Esophagus muscularis mucosa (tissue), 4 donors: ENCODE measurements at regions not wholly inside any gene's neighbourhood (a gene's known extent, or its start where the extent isn't known, plus 50 kb on each side); places are given as distances from the start of the nearest gene placed in this dataset.

Experiments used
- CTCF ChIP-seq, 3 experiments: fragments of 200-600 bp in 2 of 3; fragments of 450-650 bp in 1 of 3; sonication (generic) in 2 of 3; IDR thresholded peaks; one replicate each; pipeline ENCODE4 v1.5.1; 2017 to 2019; ENCODE audit warnings: antibody characterized with exemption in 3 of 3, mild to moderate bottlenecking in 2 of 3, moderate library complexity in 1 of 3
- EP300 ChIP-seq: sonication (generic); formaldehyde crosslinking; IDR thresholded peaks from one replicate; pipeline ENCODE4 v1.6.1; 2017; ENCODE audit warnings: antibody characterized with exemption
- POLR2A ChIP-seq: fragments of 450-650 bp; IDR thresholded peaks from one replicate; pipeline ENCODE4 v1.6.1; 2017; ENCODE audit warnings: antibody characterized with exemption, moderate library complexity, mild to moderate bottlenecking, low read depth
- POLR2AphosphoS5 ChIP-seq, 2 donors: sonication (generic); formaldehyde crosslinking; IDR thresholded peaks; one replicate each; pipeline ENCODE4 v1.6.1; 2017; ENCODE audit warnings: antibody characterized with exemption in 2 of 2

GRCh38 chr18:47373465-47373864, 122.0 kb upstream of the SKOR2 start:
- TF ChIP-seq CTCF (IDR thresholded peaks at IDR 0.05) (no peak), POLR2AphosphoS5 (IDR thresholded peaks at IDR 0.05) (no peak), POLR2A (no peak), EP300 (no peak)
